SK-N-DZ (cell line): ENCODE measurements at regions not wholly inside any gene's neighbourhood (a gene's known extent, or its start where the extent isn't known, plus 50 kb on each side); places are given as distances from the start of the nearest gene placed in this dataset.
"Not testable (repeated sequence)": the region's sequence is repeated elsewhere in the genome, so short reads cannot be mapped to it uniquely, and the experiment has no call there.

Experiments
- DNase-seq: peaks from one replicate; pipeline ENCODE4 v3.0.0-alpha.2; 2015; ENCODE audit warnings: low spot score

- DNase-seq, result no peak
Observed at GRCh38 chr3:124306665-124307064, 314.7 kb upstream of the ROPN1 start.

DNA sequence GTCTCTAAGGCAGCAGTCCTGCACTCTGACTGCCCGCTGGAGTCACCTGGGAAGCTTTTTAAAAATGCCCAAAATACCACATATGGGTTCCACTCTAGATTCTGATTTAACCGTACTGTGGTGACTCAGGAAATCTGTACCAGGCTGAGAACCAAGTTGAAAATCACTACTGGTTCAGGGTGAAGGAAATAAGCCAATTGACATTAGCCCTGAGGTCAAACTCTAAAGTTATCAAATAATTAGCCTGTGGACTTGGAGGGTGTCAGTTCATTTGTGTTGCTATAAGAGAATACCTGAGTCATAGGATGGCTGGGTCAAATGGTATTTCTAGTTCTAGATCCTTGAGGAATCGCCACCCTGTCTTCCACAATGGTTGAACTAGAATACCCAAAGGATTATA lies 321.7 kb upstream of the ROPN1 start:
- DNase-seq, result no peak

DNA sequence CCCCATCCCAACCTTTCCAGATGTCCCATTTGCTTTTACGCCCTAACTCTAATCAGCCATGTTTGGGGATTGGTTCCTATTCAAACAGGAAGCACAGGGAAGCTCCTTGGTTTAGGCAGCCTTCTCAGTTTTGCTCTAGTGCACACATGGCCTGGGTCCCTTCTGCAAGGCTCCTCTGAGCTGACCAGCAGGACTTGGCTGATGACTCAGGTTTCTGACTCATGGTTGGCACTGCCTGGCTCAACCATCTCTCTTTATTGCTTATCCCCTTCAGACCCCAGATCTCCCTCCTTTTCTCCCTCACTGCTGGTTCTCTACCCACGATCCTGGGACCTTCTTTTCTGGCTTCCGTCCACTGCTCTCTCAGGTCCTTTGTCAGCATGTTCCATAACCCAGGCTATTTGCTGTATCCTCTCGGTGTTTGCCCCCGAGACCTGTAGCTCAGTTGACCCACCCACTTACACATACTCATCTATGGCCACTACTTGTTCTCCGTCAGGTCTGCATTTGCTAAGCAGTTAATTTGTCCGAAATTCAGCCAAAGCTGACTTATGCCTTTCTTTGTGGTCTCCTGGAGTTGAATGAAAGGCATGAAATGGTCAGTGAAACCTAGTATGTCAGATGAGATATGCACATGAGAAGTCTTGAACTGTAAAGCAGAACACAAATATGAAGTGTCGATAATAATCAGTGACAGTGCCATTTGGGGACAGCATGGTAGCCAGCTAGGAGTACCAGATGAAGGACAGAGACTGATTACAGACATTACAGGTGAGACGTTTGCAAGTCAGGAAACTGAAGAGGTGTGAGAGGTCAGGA lies 323.5 kb upstream of the ROPN1 start:
- DNase-seq, result no peak

GRCh38 chr3:124316034-124316287 lies 324.0 kb upstream of the ROPN1 start:
- DNase-seq, result no peak

DNA sequence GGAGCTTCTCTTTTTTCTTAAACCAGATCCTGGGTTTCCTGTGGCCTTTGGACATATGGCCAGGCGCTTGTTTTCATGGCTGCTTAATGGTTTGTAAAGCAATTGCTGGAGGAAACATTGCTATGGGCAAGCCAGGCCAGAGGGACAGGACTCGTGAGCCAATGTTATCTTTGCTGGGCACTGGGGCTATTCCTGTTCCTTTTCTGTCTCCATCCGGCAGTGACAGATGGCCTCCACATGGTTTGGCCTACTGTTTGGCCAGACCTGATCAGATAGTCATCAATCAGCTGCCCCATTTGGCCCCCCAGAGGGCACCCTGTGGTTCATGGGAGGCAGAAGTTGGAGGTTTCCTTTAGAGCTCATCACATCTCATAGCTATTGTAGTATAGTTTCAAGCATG lies 326.1 kb upstream of the ROPN1 start:
- no peak for DNase-seq

DNA sequence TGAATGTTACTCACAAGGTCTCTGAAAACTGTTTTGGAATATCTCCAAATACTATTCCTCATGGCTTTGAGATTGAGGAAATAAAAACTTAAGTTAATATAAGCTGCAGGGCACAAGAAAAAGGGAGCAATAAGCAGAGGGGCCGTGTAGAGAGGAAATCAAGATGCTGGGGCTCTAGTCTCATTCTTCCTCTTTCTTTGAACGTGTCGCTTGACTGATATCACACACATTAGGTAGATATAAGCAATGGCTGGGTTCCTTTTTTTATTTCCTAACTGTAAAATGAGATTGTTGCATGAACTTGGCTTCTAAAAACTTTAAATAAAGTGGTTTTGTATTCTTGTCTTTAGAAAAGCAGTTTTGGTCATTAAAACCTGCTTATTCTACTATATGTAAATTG lies 326.7 kb upstream of the ROPN1 start:
- no peak for DNase-seq

GRCh38 chr3:124320976-124321375 lies 329.1 kb upstream of the ROPN1 start:
- DNase-seq, result no peak

DNA sequence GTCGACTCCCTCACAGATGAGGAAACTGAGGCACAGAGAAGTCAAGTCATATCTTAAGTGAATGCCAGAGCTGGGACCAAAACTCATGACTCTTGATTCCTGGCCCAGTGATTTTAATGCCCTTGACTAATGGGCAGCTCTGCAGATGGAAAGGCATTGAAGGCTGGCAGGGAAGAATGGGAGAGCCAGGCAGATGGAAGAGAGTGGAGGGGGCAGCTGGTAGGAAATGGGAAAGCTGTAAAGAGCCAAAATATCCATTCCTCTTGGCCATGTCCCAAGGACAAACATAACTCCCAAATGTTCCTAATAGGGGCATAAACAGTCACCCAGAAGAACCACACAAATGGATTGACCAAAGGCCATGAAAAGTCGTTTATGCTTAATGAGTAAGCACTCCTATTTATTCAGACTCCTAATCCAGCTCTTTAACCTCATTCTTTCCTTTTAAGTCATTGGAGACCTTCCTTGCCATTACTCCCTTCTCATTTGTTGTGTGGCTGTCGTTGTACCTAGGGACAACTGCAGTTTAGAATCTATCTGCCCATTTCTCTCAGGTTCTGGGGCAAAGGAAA lies 330.5 kb upstream of the ROPN1 start:
- DNase-seq, result no peak

GRCh38 chr3:124322966-124323365 lies 331.0 kb upstream of the ROPN1 start:
- no peak for DNase-seq

DNA sequence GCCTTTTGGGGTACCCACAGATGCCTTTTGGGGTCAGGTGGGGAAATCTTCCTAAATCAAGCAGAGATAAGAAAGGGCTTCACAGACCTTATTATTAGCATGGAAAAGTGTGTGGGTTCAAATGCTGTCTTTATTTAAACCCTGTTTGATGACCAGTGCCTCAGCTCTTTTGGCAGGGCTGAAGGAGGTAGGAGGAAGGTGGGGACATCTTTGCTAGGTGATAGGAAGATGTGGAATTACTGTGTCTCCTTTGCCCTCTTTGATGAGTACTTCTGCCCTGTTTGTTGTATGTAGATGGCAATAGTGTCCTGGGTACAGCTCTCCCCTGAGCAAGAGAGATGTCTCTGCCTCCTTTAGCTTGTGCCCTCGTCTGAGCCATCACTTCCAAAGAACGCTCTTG lies 333.3 kb upstream of the ROPN1 start:
- DNase-seq, result no peak

GRCh38 chr3:124329723-124330122 lies 337.8 kb upstream of the ROPN1 start:
- DNase-seq, result no peak

DNA sequence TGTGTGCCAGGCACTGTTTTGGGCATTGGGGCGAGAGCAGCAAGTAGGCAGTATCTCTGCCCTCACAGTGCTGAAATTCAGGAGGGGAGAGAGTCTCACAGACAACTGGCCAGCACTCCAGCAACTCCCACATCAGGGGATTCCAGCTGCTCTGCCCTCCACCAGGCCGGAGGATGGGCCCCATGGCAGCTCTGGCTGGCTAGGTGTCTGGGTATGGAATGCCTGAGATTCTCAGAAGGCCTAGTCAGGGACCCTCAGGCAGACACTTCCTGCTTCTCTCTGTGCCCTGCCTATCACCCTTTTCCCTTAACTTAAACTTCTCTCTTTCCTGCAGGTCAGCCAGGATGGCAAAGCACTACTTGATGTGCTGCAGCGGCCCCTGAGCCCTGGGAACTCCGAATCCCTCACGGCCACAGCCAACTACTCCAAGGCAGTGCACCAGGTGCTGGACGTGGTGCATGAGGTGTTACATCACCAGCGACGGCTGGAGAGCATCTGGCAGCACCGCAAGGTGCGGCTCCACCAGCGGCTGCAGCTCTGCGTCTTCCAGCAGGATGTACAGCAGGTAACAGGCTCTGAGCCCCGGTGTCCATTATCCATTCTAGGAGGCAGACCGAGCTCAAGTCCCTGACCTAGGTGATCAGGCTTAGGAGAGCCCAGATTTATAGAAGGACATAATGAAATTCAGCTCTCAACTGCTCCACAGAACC lies 342.2 kb upstream of the ROPN1 start:
- DNase-seq, result no peak

DNA sequence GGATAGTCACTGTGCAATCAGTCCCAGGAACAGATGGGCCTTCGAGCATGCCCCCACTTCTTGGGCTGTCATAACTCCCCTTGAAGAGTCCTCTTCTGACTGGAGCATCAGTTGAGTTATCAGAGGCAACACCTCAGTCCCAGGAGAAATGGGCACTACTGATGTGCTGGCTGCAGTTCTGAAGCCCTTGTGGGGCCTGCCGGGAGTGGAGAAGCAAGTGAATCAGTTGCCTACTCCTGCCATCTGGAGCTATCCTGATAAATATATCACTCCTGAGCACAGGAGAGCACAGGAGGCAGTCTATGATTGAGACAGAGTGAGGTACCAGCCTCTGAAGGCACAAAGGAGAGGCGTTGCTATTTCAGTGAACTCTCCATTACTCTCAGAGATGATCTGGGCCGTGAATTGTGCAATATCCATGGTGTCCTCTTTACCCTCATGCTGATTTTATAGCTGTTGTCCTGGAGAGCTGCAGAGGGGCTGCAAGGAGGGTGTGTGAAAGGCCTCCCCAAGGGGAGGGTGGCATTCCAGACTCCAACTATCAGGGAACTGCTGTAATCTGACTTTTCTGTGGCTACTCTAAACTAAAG lies 344.2 kb upstream of the ROPN1 start:
- DNase-seq, result no peak

GRCh38 chr3:124345845-124346244 lies 353.9 kb upstream of the ROPN1 start:
- no peak for DNase-seq

DNA sequence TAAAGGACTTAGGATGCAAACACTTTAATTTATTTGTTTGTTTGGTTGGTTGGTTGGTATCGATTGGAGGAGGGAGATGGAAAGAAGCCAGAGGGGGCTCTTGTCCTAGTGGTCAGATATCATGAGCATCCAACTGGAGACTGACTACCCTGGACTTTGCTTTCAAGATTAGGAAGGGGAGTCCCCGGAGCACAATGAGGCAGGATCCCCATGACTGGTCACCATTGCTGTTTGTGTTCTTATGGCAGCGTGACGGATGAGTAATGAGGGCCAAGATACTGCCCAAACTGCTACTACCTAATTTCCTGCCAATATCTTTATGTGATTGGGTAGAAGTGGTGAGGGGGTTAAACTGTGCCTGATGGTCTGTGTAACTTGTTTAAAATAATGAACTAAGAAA lies 354.6 kb upstream of the ROPN1 start:
- DNase-seq, result no peak

DNA sequence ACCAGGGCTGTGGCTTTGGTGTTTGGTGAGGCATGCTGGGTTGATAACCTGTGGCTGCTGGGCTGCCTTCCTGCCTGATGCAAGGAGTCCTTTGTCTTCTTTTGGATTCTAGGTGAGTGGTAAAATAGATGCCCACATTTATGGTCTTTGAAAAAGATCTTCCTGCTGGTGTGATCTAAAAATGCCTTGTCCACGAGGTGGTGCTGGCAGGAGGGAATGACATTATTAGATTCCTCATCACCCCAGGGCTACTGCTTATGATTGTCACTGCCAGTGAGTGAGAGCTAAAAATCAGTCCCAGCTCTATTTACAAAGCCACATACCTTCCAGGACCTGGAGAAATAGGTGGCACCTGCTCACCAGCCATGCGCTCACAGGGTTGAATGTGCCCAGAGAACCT lies 355.5 kb upstream of the ROPN1 start:
- DNase-seq, result no peak

DNA sequence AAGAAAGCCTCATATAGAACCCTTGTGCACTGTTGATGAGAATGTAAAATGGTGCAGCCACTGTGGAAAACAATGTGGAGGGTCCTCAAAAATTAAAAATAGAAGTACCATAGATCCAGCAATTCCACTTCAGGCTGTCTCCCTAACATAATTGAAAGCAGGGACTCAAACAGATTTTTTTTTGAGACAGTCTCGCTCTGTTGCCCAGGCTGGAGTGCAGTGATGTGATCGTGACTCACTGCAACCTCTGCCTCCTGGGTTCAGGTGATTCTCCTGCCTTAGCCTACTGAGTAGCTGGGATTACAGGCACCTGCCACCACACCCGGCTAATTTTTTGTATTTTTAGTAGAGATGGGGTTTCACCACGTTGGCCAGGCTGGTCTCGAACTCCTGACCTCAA lies 356.6 kb upstream of the ROPN1 start:
- not testable (repeated sequence) for DNase-seq

DNA sequence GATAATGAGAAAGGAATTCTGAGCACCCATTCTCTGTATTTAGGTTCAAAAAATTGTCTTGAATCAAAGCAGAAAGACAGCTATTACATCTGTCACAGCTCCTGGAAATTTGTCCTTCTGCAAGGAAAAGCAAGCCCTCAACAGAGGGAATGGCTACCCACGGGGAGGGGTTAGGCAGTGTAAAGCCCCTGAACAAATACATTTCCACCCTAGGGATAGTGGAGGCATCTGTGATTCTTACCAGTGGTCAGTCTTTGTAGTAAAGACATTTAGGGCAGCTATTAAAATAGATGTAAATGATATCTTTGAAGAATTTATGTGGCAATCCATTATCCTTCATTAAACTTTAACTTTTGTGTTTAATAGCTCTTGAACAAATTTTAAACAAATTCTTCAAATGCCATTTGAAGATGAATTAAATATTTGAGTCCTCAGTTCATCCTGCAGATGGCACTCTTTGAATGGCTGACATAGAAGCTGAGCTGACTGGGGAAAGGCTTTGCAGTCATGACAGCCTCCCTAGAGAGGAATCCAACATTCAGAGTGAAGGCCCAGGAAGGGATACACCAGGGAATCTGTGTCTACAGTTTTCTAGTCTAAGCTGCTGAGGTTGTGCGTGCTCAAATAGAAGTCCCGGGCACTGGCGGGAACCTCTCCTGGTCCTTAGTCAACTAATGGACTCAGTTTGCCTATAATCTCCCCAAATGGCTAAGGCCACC lies 359.7 kb upstream of the ROPN1 start:
- DNase-seq, result peak; percentile 39

DNA sequence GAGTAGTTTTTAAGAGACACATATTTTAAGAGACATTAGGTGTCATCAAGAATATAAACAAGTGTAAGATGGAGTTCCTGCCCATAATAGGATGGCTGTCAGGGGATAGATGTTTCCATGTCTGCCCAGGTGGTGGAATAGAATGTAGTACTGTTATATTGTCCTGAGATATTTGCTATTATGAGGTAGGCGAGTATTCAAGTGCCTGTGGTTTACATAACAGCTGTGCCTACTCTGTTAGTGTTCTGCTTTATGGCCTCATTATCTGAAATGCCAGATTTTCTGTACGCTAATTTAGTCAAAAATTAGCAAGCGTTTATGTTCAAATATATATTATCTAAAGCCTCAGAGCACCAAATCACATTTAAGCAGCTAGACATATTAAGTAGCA lies 360.2 kb upstream of the ROPN1 start:
- DNase-seq, result no peak

- DNase-seq, result no peak
Observed at GRCh38 chr3:124353691-124354090, 361.8 kb upstream of the ROPN1 start.

GRCh38 chr3:124354150-124354549 lies 362.2 kb upstream of the ROPN1 start:
- DNase-seq, result no peak

DNA sequence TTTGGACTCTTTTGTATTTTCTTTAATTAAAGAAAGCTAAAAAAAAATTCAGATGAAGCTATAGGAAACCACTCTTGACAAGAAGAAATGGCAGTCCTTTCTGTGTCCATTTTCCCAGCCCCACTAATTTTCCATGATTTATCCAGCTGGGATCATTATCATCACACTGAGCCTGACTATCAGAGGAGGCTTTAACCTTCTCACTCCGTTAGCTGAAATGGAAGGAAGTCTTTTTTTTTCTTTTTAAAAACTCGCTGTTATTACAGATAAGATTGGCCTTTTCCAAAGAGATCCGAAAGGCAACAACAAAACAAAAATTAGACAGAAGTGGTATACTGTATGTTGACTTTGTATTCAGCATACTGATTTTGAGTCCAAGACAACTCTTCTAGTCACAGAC lies 366.2 kb upstream of the ROPN1 start:
- DNase-seq, result no peak
